ENCODE measurements at regions not wholly inside any gene's neighbourhood (a gene's known extent, or its start where the extent isn't known, plus 50 kb on each side); places are given as distances from the start of the nearest gene placed in this dataset.

DNA sequence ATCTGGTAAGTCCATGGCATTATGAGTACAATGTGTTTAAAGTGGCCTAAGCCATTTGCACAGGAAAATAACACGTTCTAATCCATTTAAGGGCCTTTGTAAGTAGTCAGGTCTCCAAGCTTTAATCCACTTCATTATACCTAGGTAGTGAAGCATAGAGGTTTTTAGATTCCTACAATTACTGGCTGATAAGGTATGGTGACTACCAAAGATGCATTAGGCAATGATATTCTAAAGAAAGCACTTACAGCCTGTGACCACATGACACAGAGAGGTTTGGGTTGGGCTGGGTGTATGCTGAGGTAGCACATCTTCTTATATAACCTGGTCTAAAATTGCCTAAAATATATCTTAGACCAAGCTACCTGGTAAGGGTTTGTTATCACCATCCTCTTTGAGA is 504.4 kb downstream of the TFAP2B start:
- TF ChIP-seq, protein P1, sequence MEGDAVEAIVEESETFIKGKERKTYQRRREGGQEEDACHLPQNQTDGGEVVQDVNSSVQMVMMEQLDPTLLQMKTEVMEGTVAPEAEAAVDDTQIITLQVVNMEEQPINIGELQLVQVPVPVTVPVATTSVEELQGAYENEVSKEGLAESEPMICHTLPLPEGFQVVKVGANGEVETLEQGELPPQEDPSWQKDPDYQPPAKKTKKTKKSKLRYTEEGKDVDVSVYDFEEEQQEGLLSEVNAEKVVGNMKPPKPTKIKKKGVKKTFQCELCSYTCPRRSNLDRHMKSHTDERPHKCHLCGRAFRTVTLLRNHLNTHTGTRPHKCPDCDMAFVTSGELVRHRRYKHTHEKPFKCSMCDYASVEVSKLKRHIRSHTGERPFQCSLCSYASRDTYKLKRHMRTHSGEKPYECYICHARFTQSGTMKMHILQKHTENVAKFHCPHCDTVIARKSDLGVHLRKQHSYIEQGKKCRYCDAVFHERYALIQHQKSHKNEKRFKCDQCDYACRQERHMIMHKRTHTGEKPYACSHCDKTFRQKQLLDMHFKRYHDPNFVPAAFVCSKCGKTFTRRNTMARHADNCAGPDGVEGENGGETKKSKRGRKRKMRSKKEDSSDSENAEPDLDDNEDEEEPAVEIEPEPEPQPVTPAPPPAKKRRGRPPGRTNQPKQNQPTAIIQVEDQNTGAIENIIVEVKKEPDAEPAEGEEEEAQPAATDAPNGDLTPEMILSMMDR (IDR thresholded peaks at IDR 0.05; ENCODE audit: insufficient read depth, low read length, poor library complexity, severe bottlenecking), result no peak
- TF ChIP-seq EZH2phosphoT487 (conservative IDR thresholded peaks at IDR 0.05; ENCODE audit: low read length), result no peak
